IPS DF 6.9 (cell line): ENCODE measurements at regions not wholly inside any gene's neighbourhood (a gene's known extent, or its start where the extent isn't known, plus 50 kb on each side); places are given as distances from the start of the nearest gene placed in this dataset.

Experiments
- DNase-seq: peaks from one replicate; pipeline ENCODE4 v3.0.0-alpha.2; 2013; ENCODE audit warnings: low read depth, low spot score
- H3K27ac ChIP-seq: one replicate; pipeline ENCODE4 v1.5.1; 2013; ENCODE audit warnings: low read length, control low read depth
- H3K27me3 ChIP-seq: 2 replicates; pipeline ENCODE4 v1.6.1; 2013; ENCODE audit warnings: mild to moderate bottlenecking, low read length; ENCODE audit not compliant: control insufficient read depth, insufficient read depth
- H3K36me3 ChIP-seq: 2 replicates; pipeline ENCODE4 v1.6.1; 2013; ENCODE audit warnings: low read length; ENCODE audit not compliant: control insufficient read depth, insufficient read depth
- H3K4me1 ChIP-seq: 2 replicates; pipeline ENCODE4 v1.6.1; 2013; ENCODE audit warnings: low read length; ENCODE audit not compliant: control insufficient read depth, insufficient read depth
- H3K4me3 ChIP-seq: 2 replicates; pipeline ENCODE4 v1.5.1; 2013; ENCODE audit warnings: mild to moderate bottlenecking, low read length
- H3K9me3 ChIP-seq: 2 replicates; pipeline ENCODE4 v1.6.1; 2013; ENCODE audit warnings: low read length, inconsistent platforms; ENCODE audit not compliant: control insufficient read depth, insufficient read depth
- WGBS: extraction: QIAGEN DNeasy Blood & Tissue Kit; methylation state at CpG from one replicate; pipeline ENCODE4 v1.1.7; 2013; ENCODE audit warnings: mixed read lengths, missing lambda C conversion rate; ENCODE audit not compliant: insufficient read length, insufficient coverage; 5-methylcytosine and 5-hydroxymethylcytosine counted together

- Histone ChIP-seq H3K4me1 (no peaks in the 10 kb centered on the region; the same call in 1 of the 2 replicates), H3K4me3 (no peak overlapping the region), H3K27ac (no peak overlapping the region), H3K9me3 (no peaks in the 10 kb centered on the region), H3K27me3 (no peaks in the 10 kb centered on the region), H3K36me3 (no peaks in the 10 kb centered on the region)
- no CpG with 5 or more reads among the region's 4 CpGs for WGBS
- no peak for DNase-seq
Measured at GRCh38 chr2:128564131-128564530, 245.5 kb upstream of the HS6ST1 start.

GRCh38 chr2:128564551-128564950 is 245.9 kb upstream of the HS6ST1 start:
- H3K4me3 ChIP-seq = no peak overlapping the region
- no peaks in the 10 kb centered on the region for H3K27me3 ChIP-seq
- no peak for DNase-seq
- no peaks in the 10 kb centered on the region for H3K36me3 ChIP-seq
- no peaks in the 10 kb centered on the region; the same call in 1 of the 2 replicates for H3K4me1 ChIP-seq
- no peak overlapping the region for H3K27ac ChIP-seq
- WGBS = no CpG with 5 or more reads among the region's 6 CpGs
- no peaks in the 10 kb centered on the region for H3K9me3 ChIP-seq

- Histone ChIP-seq H3K27me3 (no peaks in the 10 kb centered on the region), H3K27ac (no peak overlapping the region), H3K9me3 (no peaks in the 10 kb centered on the region), H3K4me1 (no peaks in the 10 kb centered on the region; the same call in 1 of the 2 replicates), H3K4me3 (no peak overlapping the region), H3K36me3 (no peaks in the 10 kb centered on the region)
- WGBS = no CpG with 5 or more reads among the region's 4 CpGs
- no peak for DNase-seq
Measured at GRCh38 chr2:128565441-128565840, 246.8 kb upstream of the HS6ST1 start.

- Histone ChIP-seq H3K4me1 (no peaks in the 10 kb centered on the region; the same call in 1 of the 2 replicates), H3K27ac (no peak overlapping the region), H3K36me3 (no peaks in the 10 kb centered on the region), H3K9me3 (no peaks in the 10 kb centered on the region), H3K27me3 (no peaks in the 10 kb centered on the region), H3K4me3 (no peak overlapping the region)
- no peak for DNase-seq
- WGBS = no CpG with 5 or more reads among the region's 1 CpG
Measured at GRCh38 chr2:128566671-128567070, 248.0 kb upstream of the HS6ST1 start.

GRCh38 chr2:128568106-128568505 is 249.4 kb upstream of the HS6ST1 start:
- Histone ChIP-seq H3K36me3 (no peaks in the 10 kb centered on the region), H3K9me3 (no peaks in the 10 kb centered on the region), H3K4me3 (no peak overlapping the region), H3K27me3 (no peaks in the 10 kb centered on the region), H3K27ac (no peak overlapping the region), H3K4me1 (no peaks in the 10 kb centered on the region; the same call in 1 of the 2 replicates)
- peak; percentile 52 for DNase-seq
- WGBS = no CpG with 5 or more reads among the region's 5 CpGs

- H3K9me3 ChIP-seq = no peaks in the 10 kb centered on the region
- H3K4me3 ChIP-seq = no peak overlapping the region
- no peak overlapping the region for H3K27ac ChIP-seq
- no CpG with 5 or more reads among the region's 7 CpGs for WGBS
- no peak for DNase-seq
- H3K36me3 ChIP-seq = no peaks in the 10 kb centered on the region
- no peaks in the 10 kb centered on the region for H3K4me1 ChIP-seq
- H3K27me3 ChIP-seq = no peaks in the 10 kb centered on the region
Measured at GRCh38 chr2:128573116-128573515, 254.4 kb upstream of the HS6ST1 start.

- no peak for DNase-seq
- Histone ChIP-seq H3K27me3 (no peaks in the 10 kb centered on the region), H3K9me3 (no peaks in the 10 kb centered on the region), H3K4me3 (no peak overlapping the region), H3K27ac (no peak overlapping the region), H3K36me3 (no peaks in the 10 kb centered on the region), H3K4me1 (no peaks in the 10 kb centered on the region)
- WGBS = no CpG with 5 or more reads among the region's 4 CpGs
Measured at GRCh38 chr2:128573531-128573930, 254.9 kb upstream of the HS6ST1 start.

GRCh38 chr2:128577141-128577930 is 258.7 kb upstream of the HS6ST1 start:
- Histone ChIP-seq H3K36me3 (no peaks in the 10 kb centered on the region), H3K27me3 (no peaks in the 10 kb centered on the region), H3K4me1 (no peaks in the 10 kb centered on the region), H3K27ac (no peak overlapping the region), H3K9me3 (no peaks in the 10 kb centered on the region), H3K4me3 (no peak overlapping the region)
- DNase-seq = no peak
- WGBS = no CpG with 5 or more reads among the region's 7 CpGs

GRCh38 chr2:128578406-128579390 is 260.0 kb upstream of the HS6ST1 start:
- H3K4me1 ChIP-seq = no peaks in the 10 kb centered on the region
- H3K9me3 ChIP-seq = no peaks in the 10 kb centered on the region
- no peaks in the 10 kb centered on the region for H3K36me3 ChIP-seq
- H3K27me3 ChIP-seq = no peaks in the 10 kb centered on the region
- WGBS = no CpG with 5 or more reads among the region's 10 CpGs
- no peak overlapping the region for H3K27ac ChIP-seq
- H3K4me3 ChIP-seq = no peak overlapping the region
- no peak for DNase-seq

- Histone ChIP-seq H3K9me3 (no peaks in the 10 kb centered on the region), H3K36me3 (no peaks in the 10 kb centered on the region), H3K27me3 (no peaks in the 10 kb centered on the region), H3K27ac (no peak overlapping the region), H3K4me1 (no peaks in the 10 kb centered on the region), H3K4me3 (no peak overlapping the region)
- no CpG with 5 or more reads among the region's 5 CpGs for WGBS
- no peak for DNase-seq
Measured at GRCh38 chr2:128579825-128580224, 261.2 kb upstream of the HS6ST1 start.
